RCC 7860 (cell line): ENCODE measurements at regions not wholly inside any gene's neighbourhood (a gene's known extent, or its start where the extent isn't known, plus 50 kb on each side); places are given as distances from the start of the nearest gene placed in this dataset.

ENCODE experiments used
- DNase-seq: peaks from one replicate; pipeline ENCODE4 v3.0.0-alpha.2; 2015; ENCODE audit warnings: low spot score
- FAIRE-seq: peaks from 2 replicates; lab custom pipeline; 2012; peaks lifted over from hg19 to GRCh38; lab: Jason Lieb, UNC

GRCh38 chr5:110064603-110065268 is 375.0 kb downstream of the MAN2A1 start:
- FAIRE-seq (no peak), DNase-seq (no peak)

- DNase-seq (no peak), FAIRE-seq (no peak)
These were observed 381.1 kb downstream of the MAN2A1 start for GRCh38 chr5:110070836-110071235.

DNA sequence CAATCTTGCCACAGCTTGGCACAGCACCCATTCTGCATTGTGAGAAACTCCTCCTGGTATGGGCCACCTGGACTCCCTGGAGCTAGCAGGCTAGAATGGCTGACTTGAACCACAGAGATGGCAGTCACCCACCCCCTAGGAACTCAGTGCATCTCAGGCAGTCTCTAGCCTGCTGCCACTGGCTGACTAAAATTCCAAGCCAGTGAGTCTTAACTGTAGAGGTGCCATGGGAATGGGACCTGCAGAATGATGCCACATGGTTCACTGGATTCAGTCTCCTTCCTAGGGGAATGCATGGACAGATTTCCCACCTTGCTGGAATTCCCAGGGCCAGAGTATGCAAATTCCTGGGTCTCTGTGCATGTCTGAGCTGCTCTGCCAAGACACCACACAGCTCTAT is 382.9 kb downstream of the MAN2A1 start:
- peak; percentile 78 for FAIRE-seq
- DNase-seq: peak; percentile 94

DNA sequence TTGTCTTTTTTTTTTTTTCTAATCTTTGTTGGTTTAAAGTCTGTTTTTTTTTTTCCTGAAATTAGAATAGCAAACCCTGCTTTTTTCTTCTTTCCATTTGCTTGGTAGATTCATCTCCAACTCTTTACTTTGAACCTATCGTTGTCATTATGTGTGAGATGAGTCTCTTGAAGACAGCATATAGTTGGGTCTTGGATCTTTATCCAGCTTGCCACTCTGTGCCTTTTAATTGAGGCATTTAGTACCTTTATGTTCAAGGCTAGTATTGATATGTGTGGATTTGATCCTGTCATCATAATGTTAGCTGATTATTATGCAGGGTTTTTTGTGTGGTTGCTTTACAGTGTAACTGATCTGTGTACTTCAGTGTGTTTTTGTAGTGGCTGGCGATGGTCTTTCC is 383.8 kb downstream of the MAN2A1 start:
- DNase-seq (no peak), FAIRE-seq (no peak)

DNA sequence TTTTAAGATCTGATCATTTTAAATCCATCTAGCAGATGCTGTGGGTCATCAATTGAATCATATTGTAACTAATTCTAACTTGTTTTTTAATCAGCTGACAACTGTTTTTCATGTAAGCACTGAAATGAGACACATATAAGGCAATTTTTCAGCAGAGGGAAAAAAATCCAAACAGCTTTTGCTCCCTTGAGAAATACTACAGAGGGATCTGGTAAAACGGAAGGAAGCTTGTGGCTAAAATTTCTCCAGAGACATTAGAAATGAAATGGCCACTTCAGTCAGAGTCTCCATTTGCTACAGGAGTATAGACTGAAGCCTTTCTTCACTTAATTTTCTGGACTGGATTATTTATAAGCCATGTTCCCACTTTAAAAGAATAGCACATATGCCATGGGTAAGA is 385.9 kb downstream of the MAN2A1 start:
- FAIRE-seq: no peak
- DNase-seq: no peak

GRCh38 chr5:110077147-110077546 is 387.4 kb downstream of the MAN2A1 start:
- FAIRE-seq (no peak), DNase-seq (peak; percentile 64)

DNA sequence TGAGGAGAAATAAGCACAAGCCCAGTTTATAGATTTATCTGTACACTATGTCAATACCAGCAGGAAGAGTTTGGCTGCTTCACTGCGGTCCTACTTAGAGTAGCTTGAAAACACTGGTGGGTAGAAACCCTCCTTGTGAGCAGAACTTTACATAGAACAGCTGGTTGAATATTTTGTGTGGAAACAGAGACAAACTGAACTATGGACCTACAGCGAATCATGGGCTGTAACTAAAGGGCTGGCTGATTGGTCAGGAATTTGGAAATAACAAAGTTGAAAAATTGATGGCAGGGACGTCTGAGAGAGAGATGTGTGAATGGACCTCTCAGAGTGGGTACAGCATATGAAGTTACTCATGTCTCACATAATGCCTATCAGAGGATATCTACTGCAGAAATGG is 392.5 kb downstream of the MAN2A1 start:
- DNase-seq (no peak), FAIRE-seq (no peak)

DNA sequence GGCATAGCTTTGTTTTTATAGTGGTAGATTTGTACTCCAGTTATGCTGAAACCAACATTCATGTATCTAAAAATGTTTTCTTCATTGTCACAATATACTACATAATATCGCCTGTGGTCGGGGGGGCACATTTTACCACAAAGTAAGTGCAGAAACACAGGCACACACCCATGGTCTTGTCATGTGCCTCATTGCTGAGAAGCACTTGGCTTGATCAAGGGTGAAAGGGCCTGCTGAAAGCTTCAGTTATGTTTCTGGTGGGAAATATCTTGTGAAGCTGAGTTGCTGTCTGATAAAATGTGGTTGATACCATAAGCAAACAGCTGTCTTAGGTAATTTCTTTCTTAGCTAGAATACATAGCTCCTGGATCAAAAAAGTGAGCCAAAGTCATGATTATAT is 393.1 kb downstream of the MAN2A1 start:
- FAIRE-seq: no peak
- no peak for DNase-seq

- FAIRE-seq (no peak), DNase-seq (no peak)
These were observed 396.1 kb downstream of the MAN2A1 start for GRCh38 chr5:110085826-110086225.

GRCh38 chr5:110086658-110087388 is 397.1 kb downstream of the MAN2A1 start:
- peak; percentile 82 for DNase-seq
- peak; percentile 52 for FAIRE-seq

GRCh38 chr5:110087829-110088228 is 398.1 kb downstream of the MAN2A1 start:
- no peak for FAIRE-seq
- DNase-seq: no peak

GRCh38 chr5:110088676-110089436 is 399.1 kb downstream of the MAN2A1 start:
- no peak for FAIRE-seq
- no peak for DNase-seq

DNA sequence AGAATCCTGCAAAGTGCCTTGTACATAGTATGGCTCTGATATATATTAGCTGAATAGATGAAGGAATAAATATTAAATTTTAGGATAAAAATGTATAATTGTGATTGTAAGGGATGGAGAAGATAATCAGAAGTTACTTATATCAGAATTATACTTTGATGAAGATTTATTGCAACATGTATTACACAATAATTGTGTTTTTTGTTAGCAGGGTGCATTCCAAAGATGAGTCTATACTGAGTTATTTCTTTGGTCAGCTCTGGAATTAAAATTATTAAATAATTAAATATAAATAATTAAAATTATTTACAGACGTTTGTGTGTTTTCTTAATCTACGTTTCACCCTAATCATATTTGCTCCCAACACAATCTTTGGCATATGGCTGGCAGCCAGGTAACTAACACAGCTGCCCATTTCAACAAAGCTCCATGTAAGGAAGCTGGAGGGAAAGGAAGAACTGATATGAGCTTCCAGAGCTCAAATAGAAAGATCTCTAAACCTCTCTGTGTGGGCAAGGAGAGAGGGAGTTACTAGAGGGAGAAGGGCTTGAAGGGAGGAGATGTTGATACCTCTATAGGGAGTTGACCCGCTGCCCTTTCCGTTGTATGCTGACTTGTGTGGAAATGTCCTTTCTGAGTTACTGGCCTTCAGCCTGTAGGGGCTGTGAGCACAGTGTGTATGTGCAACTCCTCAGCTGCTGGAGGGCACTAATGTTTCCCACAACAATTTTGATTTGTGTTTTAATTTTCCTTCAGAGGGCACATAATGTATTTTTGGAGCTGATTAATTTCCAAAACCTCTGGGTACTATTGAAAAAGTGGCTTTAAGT is 403.4 kb downstream of the MAN2A1 start:
- DNase-seq (no peak), FAIRE-seq (no peak)

GRCh38 chr5:110094109-110094508 is 404.4 kb downstream of the MAN2A1 start:
- DNase-seq: no peak

DNA sequence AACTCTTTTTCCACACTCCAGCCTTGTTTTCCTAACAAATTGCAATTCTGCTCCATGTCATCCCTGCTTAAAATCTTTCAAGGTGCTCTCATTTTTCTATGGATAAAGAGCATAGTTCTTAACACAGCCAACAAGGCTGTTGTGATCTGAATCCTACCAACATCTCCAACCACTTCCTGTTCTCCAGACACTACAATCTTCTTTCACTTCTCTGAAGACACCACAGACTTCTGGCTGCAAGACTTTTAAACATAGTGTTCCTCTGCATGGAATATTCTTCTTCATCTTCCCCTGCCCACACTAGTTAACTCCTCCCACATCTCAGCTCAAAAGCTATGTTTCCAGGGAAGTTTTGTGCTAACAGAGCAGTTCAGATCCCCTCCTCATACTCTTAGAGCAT is 404.8 kb downstream of the MAN2A1 start:
- FAIRE-seq (no peak), DNase-seq (no peak)

More at GRCh38 chr5:110094109-110094508, 404.4 kb downstream of the MAN2A1 start:
- no peak for FAIRE-seq

DNA sequence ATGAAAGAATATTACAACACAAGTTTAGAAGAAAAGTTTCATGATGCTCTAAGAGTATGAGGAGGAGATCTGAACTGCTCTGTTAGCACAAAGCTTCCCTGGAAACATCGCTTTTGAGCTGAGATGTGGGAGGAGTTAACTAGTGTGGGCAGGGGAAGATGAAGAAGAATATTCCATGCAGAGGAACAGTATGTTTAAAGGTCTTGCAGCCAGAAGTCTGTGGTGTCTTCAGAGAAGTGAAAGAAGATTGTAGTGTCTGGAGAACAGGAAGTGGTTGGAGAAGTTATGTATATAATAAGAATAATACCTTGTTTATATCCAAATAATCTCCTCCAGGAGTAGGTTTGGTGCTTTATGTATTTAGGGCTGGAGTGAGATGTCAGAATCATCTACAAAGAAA is 406.7 kb downstream of the MAN2A1 start:
- FAIRE-seq (no peak), DNase-seq (no peak)

GRCh38 chr5:110099572-110099971 is 409.8 kb downstream of the MAN2A1 start:
- DNase-seq (no peak), FAIRE-seq (no peak)

DNA sequence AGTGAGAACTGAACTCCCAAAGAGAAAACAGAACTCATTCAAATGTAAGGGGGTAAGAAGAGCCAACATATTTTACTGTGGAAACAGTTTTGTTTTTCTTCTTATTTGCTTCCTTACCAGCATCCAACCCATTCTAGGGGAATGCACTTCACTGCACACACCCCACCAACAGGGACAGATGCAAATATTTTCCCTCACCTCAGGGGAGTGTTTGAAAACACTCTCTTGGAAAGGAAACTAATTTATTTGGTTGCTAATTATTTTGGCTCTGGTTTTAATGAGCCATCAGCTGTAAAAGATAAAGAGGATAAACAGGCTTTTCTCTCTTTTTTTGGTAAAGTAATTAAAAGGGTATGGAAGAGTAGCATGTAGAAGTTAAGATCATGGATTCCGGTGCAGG is 413.4 kb downstream of the MAN2A1 start:
- FAIRE-seq (no peak), DNase-seq (no peak)

- FAIRE-seq (no peak), DNase-seq (no peak)
These were observed 414.5 kb downstream of the MAN2A1 start for GRCh38 chr5:110104060-110104725.
